Loucy (cell line): ENCODE measurements at regions not wholly inside any gene's neighbourhood (a gene's known extent, or its start where the extent isn't known, plus 50 kb on each side); places are given as distances from the start of the nearest gene placed in this dataset.

Experiments used
- H2AFZ ChIP-seq: fragments of 200-600 bp; sonication (generic); 2 replicates; pipeline ENCODE4 v1.6.0; 2016; ENCODE audit warnings: antibody characterized with exemption, mild to moderate bottlenecking, low read length, moderate library complexity
- H3F3A ChIP-seq: fragments of 200-600 bp; 2 replicates; pipeline ENCODE4 v1.6.0; 2016; ENCODE audit warnings: antibody characterized with exemption, low read depth, mild to moderate bottlenecking
- H3K27me3 ChIP-seq: fragments of 200-600 bp; sonication (generic); 2 replicates; pipeline ENCODE4 v1.6.1; 2014; ENCODE audit warnings: low read length, mild to moderate bottlenecking; ENCODE audit not compliant: insufficient read depth, poor library complexity, severe bottlenecking
- H3K36me3 ChIP-seq: fragments of 200-600 bp; sonication (generic); 2 replicates; pipeline ENCODE4 v1.6.1; 2016; ENCODE audit warnings: low read length; ENCODE audit not compliant: insufficient read depth
- H3K4me1 ChIP-seq: fragments of 200-600 bp; sonication (generic); 2 replicates; pipeline ENCODE4 v1.5.1; 2014; ENCODE audit warnings: low read length, mild to moderate bottlenecking; ENCODE audit not compliant: insufficient read depth, poor library complexity, severe bottlenecking
- H3K4me2 ChIP-seq: fragments of 200-600 bp; sonication (generic); 2 replicates; pipeline ENCODE4 v1.6.0; 2014; ENCODE audit warnings: antibody characterized with exemption, low read length, low read depth, mild to moderate bottlenecking; ENCODE audit not compliant: poor library complexity, severe bottlenecking
- H3K4me3 ChIP-seq: fragments of 200-600 bp; sonication (generic); 2 replicates; pipeline ENCODE4 v1.5.1; 2014; ENCODE audit warnings: low read length, mild to moderate bottlenecking, mixed read lengths; ENCODE audit not compliant: poor library complexity, severe bottlenecking
- H3K79me2 ChIP-seq: fragments of 200-600 bp; sonication (generic); 2 replicates; pipeline ENCODE4 v1.6.1; 2014; ENCODE audit warnings: low read length; ENCODE audit not compliant: insufficient read depth
- H3K9ac ChIP-seq: fragments of 200-600 bp; sonication (generic); 2 replicates; pipeline ENCODE4 v1.6.0; 2014; ENCODE audit warnings: mild to moderate bottlenecking, low read depth, low read length, moderate library complexity; ENCODE audit not compliant: poor library complexity, severe bottlenecking
- H3K9me2 ChIP-seq: fragments of 200-600 bp; sonication (generic); replicated peaks from 2 replicates; pipeline ENCODE4 v1.6.1; 2016; ENCODE audit warnings: low read depth, low read length, mixed read lengths
- H3K9me3 ChIP-seq: fragments of 200-600 bp; sonication (generic); 2 replicates; pipeline ENCODE4 v1.6.1; 2014; ENCODE audit warnings: mild to moderate bottlenecking, antibody characterized with exemption, low read length, low read depth; ENCODE audit not compliant: insufficient read depth
- H4K20me1 ChIP-seq: fragments of 200-600 bp; sonication (generic); 2 replicates; pipeline ENCODE4 v1.6.0; 2014; ENCODE audit warnings: antibody characterized with exemption, low read length, mild to moderate bottlenecking; ENCODE audit not compliant: insufficient read depth, poor library complexity, severe bottlenecking
- EZH2phosphoT487 ChIP-seq: fragments of 200-600 bp; IDR thresholded peaks from 2 replicates; pipeline ENCODE4 v1.6.1; 2018; ENCODE audit warnings: antibody characterized with exemption, mild to moderate bottlenecking, moderate library complexity, borderline replicate concordance
- TF ChIP-seq, protein P1 (sequence below): fragments of 200-600 bp; sonication (generic); conservative IDR thresholded peaks from 2 replicates; pipeline ENCODE4 v1.5.1; 2014; ENCODE audit warnings: mild to moderate bottlenecking, antibody characterized with exemption, low read length

GRCh38 chr4:3700223-3700622 is 66.0 kb upstream of the ADRA2C start:
- no peaks in the 10 kb centered on the region for H3K9me2 ChIP-seq
- no peak overlapping the region for H3K4me2 ChIP-seq
- no peak for TF ChIP-seq EZH2phosphoT487
- TF ChIP-seq, protein P1, sequence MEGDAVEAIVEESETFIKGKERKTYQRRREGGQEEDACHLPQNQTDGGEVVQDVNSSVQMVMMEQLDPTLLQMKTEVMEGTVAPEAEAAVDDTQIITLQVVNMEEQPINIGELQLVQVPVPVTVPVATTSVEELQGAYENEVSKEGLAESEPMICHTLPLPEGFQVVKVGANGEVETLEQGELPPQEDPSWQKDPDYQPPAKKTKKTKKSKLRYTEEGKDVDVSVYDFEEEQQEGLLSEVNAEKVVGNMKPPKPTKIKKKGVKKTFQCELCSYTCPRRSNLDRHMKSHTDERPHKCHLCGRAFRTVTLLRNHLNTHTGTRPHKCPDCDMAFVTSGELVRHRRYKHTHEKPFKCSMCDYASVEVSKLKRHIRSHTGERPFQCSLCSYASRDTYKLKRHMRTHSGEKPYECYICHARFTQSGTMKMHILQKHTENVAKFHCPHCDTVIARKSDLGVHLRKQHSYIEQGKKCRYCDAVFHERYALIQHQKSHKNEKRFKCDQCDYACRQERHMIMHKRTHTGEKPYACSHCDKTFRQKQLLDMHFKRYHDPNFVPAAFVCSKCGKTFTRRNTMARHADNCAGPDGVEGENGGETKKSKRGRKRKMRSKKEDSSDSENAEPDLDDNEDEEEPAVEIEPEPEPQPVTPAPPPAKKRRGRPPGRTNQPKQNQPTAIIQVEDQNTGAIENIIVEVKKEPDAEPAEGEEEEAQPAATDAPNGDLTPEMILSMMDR, result no peak
- peaks cover 3% of the 10 kb centered on the region; the same call in 1 of the 2 replicates for H3K9me3 ChIP-seq
- no peaks in the 10 kb centered on the region for H3K4me1 ChIP-seq
- H3K4me3 ChIP-seq, result no peak overlapping the region
- no peaks in the 10 kb centered on the region for H3F3A ChIP-seq
- no peaks in the 10 kb centered on the region for H4K20me1 ChIP-seq
- H3K9ac ChIP-seq, result no peak overlapping the region
- H3K36me3 ChIP-seq, result no peaks in the 10 kb centered on the region
- no peak overlapping the region for H2AFZ ChIP-seq
- H3K27me3 ChIP-seq, result no peaks in the 10 kb centered on the region
- no peaks in the 10 kb centered on the region for H3K79me2 ChIP-seq

DNA sequence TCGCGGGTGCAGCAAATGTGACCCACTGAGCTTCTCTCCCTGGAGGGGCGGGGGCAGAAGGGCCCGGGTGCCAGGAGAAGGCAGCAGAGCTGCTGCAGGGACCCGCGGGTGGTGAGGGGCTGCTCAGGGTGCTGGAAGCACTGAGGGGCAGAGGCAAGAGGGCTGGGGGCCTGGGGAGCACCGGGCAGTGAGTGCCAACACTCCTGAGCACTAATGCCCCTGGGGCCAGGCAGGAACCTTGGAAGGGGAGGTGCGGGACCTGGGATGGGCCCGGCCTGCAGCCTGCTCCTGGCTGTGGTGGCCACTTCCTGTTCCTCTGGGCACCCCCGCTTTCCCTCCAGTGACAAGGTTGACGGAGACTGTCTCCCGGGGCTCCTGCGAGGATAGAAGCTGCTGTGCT is 66.5 kb upstream of the ADRA2C start:
- Histone ChIP-seq H3K9ac (no peak overlapping the region), H3K4me1 (no peaks in the 10 kb centered on the region), H3K36me3 (no peaks in the 10 kb centered on the region)

DNA sequence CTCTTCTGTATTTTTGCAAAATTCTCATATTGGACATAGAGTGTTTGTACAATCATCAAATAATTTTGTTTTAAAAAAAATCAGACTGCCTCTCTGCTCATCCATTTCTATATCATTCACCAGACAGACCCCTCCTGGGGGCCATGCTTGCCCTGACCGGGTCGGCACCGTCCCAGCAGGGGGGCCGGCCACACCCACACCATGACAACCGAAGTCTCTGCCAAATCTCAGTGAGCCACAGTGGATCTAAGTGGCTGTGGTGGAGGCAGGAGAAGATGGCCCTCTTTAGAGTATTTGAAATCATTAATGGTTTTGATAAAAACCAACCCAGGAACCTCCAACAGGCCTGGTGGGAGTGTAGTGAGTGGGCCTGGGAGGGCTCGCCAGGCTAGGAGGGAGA is 66.9 kb upstream of the ADRA2C start:
- Histone ChIP-seq H4K20me1 (no peaks in the 10 kb centered on the region), H3K9me3 (peaks cover 3% of the 10 kb centered on the region; the same call in 1 of the 2 replicates), H3K79me2 (no peaks in the 10 kb centered on the region), H3K4me1 (no peaks in the 10 kb centered on the region), H3K9ac (no peak overlapping the region), H3K4me3 (no peak overlapping the region), H3K4me2 (no peak overlapping the region), H3K36me3 (no peaks in the 10 kb centered on the region), H3K27me3 (no peaks in the 10 kb centered on the region), H3K9me2 (no peaks in the 10 kb centered on the region), H2AFZ (no peak overlapping the region), H3F3A (no peaks in the 10 kb centered on the region)
- no peak for TF ChIP-seq EZH2phosphoT487
- TF ChIP-seq, protein P1, result no peak

More for the DNA sequence above, 66.5 kb upstream of the ADRA2C start:
- Histone ChIP-seq H3K4me2 (no peak overlapping the region), H2AFZ (no peak overlapping the region), H3K9me3 (peaks cover 3% of the 10 kb centered on the region; the same call in 1 of the 2 replicates), H3F3A (no peaks in the 10 kb centered on the region), H3K79me2 (no peaks in the 10 kb centered on the region), H3K27me3 (no peaks in the 10 kb centered on the region), H3K9me2 (no peaks in the 10 kb centered on the region), H3K4me3 (no peak overlapping the region), H4K20me1 (no peaks in the 10 kb centered on the region)
- TF ChIP-seq, protein P1, result no peak
- TF ChIP-seq EZH2phosphoT487, result no peak
